ELF-1 (cell line): ENCODE measurements at regions not wholly inside any gene's neighbourhood (a gene's known extent, or its start where the extent isn't known, plus 50 kb on each side); places are given as distances from the start of the nearest gene placed in this dataset.

Source experiments
- DNase-seq: peaks from one replicate; pipeline ENCODE4 v3.0.0-alpha.2; 2016; ENCODE audit warnings: low read depth, low spot score

DNA sequence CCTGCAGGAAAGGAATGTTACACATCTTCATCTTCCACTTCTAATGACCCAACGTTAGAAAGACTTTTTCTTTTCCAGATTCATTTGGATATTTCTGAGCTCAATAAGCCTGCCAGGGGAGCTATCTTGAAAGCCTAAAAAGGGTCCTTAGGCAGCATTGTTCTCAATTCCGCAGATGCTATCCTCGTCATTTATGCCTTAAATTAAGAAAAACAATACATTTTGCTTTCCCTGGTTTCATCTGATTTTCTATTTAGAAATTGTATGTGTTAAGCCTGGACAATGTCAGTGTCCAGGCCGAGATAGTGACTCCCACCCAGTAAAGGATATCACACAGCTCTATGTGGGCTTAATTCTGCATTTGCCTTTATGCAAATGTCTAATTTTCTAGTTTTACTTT lies 721.3 kb downstream of the DIAPH3 start:
- no peak for DNase-seq

DNA sequence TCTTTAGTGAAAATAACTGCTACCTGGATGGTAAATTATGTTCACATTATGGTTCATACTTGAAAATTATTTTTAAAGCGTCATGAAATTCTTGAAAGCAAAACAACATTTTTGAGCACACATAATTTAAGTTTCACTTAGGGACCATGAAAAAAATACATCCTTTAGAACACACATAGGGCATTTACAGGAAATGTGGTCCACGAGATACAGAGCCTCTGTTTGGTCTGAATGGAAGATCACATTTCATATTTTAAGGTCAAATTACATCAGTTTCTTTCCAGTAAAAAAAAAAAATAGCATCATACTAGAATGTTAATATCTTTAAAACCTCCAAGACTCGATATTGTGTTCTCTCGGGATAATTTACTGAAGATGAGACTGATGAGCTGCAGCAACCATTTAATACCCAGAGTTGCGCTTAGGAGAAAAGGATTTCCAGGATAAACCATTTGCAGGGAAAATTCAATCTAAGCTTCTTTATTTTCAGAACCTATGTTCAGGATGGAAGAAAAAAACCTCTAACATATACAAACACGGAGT lies 720.7 kb downstream of the DIAPH3 start:
- DNase-seq, result no peak

DNA sequence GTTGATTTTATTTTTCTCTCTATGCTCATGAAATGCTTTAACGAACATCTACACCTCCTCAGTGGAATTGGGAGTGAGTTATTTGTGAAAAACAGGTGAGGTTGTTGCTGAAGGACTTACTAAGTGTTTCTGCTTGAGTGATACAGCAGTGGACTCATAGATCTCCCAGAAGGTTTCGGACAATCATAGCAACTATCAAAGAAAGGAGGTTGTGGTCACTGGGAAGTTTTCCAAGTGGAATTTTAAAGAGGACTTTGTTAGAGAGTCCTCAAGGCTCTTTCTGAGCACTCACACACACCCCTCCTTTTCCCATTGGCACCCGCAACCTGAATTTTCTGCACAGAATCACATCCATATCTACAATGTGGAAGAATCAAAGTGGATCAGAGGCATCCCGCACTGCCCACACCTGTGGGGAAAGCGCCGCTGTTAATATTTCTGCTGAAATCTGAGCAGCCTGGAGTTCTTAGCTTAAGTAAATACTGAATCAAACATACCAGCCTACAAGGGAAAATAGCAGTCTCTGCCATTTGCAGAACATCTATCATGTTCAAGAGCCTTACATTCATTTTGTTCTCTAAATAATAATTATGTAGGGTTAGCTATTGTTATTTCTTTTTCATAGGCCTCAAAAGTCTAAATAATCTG lies 719.4 kb downstream of the DIAPH3 start:
- DNase-seq, result no peak

DNA sequence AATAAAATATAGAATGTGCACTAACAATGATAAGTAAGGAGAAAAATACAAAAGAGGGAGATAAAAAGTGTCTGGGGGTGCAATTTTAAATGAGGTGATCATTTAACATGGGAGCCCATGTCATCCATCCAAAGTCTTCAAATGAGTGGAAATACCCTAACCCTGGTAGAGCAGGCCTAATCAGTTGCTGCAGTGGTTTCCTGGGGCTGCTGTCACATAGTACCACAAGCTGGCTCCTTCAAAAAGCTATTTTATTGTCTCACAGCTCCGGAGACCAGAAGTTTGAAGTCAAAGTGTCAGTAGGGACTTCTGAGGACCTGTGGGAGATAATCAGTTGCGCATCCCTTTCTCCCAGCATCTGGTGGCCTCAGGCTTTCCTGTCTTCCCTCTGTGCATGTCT lies 717.9 kb downstream of the DIAPH3 start:
- no peak for DNase-seq

DNA sequence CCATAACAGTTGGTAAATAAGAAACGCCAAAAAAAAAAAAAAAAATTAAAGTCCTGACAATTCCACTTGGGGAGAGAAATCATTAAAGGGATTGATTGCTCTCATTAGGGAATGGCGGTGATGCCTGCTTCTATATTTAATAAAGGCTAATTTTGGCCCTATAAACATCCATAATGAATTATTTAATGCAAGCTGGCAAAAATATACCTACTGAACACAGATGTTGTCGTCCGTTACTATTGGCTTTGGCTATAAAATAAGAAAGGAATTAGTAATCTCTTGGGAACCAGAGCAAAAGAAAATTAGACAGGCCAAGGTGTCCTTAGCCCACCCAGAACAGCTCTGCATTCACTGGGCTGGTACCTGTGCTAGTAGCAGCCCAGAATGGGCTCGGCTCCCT lies 717.3 kb downstream of the DIAPH3 start:
- DNase-seq, result no peak

DNA sequence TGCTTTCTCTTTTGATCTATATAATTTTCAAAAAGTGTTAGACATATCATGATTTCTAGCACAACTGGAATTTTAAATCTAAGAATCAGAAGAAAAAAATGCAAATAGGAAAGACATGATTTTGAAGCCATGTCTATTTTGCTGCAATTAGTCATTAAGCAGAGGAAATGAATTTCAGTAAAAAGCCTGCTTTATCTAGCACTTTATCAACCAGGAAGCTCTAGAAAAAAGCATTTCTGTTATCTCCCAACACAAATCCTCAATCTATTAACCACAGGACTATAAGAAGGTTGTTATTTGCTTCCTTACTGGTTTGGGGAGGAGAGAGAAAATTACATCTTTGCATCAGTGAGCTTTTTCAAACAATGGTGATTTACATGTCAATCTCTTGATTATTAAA lies 716.7 kb downstream of the DIAPH3 start:
- no peak for DNase-seq

DNA sequence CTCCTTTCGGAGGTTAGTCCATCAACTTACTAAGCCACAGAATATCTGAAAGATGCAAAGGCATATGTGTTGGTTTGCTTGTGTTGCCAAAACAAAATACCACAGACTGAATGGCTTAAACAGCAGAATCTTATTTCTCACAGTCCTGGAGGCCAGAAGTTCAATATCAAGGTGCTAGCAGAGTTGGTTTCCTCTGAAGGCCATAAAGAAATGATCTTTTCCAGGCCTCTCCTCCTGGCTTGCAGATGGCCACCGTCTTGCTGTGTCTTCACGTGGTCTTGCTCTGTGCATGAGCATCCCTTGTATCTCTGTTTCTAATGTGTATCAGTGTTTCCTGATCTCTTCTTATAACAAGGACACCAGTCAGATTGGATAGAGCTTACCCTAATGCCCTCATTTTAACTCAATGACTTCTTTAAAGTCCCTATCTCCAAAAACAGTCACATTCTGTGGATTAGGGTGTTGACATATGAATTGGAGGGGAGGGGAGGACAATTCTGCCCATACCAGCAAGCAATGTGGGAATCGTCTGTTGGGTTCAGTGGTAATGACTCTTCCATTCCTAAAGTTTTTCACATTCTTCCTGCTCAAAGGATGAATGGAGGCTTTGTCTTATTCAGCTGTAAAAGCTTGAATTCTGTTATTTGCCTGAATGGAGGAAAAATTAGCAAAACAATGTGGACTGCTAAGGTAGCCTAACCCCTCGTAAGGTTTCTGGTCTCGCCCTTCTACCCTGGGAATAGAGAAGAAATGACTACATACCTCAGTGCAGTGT lies 715.7 kb downstream of the DIAPH3 start:
- DNase-seq, result peak; percentile 85

DNA sequence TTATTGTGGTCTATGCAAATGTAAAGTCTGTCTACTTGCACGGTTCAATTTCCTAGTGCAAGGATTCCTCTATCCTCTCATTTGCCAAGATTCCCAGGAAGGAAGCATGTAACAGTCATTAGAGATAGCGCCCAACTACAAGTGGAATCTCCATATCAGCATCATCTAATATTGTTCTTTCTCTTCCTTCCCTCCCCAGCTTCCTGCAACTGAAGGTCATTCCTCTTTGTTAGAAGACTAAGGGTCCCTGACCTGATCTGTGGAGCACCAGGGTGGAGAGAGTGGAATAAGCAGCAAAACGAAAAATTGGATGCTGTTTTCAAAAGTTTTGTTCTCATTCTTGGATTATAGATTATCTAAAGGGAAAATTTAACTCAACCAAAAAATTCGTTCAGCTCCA lies 714.0 kb downstream of the DIAPH3 start:
- no peak for DNase-seq

DNA sequence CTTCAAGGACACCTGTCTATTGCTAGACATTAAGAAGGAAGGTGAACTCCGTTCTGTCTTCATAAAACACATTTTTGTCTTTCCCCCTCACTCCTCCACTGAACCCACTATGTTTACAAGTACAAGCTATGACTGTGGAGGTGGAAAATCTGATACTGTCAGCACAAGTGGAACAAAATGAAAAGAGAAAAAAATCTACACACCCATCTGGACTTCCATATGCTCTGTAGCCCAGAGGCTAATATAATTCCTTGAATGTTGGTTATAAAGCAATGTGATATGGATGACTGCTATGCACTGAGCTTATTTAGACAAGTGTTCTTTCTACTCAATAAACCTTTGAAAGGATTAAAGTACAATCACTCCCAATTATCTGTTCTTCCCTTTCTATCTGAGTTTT lies 713.5 kb downstream of the DIAPH3 start:
- DNase-seq, result no peak

DNA sequence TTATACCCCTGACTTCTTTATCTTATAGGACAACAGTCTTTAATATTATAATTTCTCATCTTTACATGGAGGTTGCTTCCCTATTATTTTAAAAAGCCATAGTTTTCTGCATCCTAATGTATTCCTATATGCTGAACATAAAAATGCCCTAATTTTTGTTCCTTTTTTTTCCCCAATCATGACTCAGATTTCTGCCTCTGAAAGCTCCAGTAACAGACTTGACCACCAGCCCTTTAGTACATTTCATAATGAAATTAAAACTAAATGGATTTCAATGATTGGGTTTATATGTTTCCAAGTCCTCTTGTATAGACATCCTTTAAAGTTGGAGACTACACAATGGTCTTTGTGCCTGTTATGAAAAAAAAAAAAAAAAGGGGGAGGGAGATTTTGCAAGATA lies 712.5 kb downstream of the DIAPH3 start:
- DNase-seq, result no peak

DNA sequence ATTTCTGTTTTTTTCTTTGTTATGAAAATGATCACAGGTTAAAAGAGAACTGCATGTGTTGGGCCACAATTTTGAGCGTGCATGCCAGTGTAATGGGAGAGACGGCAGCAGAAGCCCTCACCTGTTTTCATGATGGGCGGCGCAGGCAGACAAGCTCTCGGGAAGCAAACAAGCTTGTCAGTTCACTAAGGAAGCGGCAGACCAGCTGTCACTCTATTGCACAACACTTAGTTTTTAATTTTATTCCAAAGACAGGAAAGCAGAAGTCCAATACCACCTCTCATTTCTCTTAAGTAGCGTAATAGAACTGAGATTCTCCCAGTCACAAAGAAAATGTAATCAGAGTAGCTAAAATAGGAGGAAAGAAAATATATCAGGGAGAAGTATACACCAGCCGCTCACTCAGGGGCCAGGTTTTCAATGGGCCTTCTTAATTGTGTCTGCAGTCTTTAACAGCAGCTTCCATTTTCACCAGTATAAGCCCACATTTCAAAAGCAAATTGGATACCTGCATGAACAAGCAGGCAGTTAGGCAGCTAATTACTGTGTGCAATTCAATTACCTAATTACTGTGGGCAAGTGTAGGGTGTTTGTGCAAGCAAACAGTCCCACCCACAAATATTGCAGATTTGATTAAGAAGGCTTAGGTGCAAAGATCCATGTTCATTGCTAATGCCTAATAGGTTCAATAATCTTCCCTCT lies 711.4 kb downstream of the DIAPH3 start:
- DNase-seq, result no peak

DNA sequence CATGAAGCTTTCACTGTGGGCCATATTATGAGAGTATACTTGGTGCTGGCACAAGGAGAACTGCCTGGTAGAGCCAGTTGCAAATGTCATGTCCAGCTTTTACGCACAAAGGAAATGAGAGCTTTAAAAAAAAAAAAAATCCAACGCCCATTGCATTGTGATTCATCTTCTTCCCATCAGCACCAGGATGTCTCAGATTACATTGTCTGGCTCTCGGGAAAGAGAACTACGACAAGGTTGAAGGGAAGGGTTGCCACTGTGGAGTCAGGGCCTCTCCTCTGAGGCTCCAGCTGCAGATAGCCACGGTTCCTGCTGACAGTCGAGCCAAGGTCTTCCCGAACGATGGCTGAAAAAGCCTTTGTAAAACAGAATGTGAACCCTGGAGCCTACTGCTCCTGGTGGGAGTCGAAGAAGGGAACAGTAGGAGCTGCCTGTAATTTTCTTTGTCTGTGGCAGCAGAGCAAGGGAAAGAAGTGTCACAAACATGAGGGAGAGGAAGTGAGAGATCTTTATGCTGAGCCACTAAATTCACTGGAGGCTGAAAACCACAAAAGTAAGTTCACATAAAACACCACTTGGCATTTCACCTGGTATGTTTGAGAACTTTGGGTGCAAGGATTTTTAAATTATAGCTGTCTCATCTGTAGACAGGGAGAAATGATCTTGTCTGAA lies 704.7 kb downstream of the DIAPH3 start:
- peak; percentile 53 for DNase-seq

DNA sequence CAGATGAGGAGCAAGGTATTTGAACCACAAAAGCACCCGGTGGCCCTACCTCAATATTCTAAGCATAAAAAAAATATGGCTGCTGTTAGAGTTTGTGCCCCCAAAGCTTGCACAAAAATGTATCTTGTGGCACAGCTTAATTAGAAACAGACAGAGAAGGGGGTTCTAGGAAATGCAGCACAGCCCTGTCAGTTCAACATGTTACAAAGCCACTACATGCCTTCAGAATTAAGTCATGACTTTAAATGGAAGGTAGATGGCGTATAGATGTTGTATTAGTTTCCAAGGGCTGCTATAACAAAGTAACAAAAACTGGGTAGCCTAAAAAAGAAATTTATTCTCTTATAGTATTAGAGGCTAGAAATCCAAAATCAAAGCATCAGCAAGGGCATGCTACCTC lies 703.8 kb downstream of the DIAPH3 start:
- no peak for DNase-seq

DNA sequence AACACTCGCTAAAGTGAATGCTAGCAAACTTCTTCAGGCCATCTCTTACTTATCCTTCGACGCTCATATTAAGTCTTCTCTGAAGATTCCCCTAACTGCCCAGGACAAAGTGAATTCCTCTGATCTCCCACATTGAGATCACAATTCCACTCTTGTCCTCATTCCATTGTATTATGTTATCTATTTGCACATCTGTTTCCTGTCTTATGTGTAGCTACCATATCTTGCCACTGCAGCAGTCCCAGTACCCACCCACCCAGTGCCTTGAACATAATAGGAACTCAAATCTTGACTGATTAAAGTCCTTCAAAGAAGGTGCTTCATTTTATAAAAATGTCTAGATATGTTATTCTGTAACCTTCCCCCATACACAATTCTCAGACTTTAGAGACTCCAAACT lies 702.3 kb downstream of the DIAPH3 start:
- no peak for DNase-seq

DNA sequence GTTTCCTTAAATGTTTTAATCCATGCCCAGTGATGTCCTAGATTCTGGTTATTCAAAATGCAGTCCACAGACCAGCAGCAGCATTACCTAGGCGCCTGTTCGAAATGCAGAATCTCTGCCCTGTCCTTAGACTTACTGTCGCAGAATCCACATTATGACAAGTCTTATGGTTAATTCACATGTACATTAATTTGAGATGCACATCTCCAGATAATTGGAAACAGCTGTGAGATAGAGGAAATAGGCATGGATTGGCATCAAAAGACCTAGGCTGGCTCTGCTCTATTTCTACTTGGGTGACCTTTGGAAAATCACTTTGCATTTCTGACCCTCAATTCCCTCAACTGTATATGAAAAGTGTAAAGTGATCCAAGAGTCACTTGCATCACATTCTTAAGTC lies 700.7 kb downstream of the DIAPH3 start:
- DNase-seq, result no peak

DNA sequence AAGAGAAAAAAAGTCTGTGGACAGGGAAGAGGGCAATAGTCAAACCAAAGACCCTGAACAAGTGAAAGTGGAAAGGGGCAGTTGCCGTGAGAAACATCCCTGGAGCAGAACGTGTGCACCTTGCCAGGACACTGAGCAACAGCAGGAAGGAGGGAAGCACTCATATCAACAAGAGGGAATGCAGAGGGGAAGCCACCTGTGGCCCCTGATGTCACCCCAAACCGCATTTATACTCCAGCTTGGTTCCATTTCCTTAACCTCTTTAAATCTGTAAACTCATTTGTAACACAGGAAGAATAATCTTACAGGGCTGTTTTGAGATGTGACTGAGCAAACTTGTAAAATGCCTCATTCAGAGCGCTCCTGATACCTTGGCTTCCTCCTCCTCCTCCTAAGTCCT lies 698.8 kb downstream of the DIAPH3 start:
- DNase-seq, result no peak

DNA sequence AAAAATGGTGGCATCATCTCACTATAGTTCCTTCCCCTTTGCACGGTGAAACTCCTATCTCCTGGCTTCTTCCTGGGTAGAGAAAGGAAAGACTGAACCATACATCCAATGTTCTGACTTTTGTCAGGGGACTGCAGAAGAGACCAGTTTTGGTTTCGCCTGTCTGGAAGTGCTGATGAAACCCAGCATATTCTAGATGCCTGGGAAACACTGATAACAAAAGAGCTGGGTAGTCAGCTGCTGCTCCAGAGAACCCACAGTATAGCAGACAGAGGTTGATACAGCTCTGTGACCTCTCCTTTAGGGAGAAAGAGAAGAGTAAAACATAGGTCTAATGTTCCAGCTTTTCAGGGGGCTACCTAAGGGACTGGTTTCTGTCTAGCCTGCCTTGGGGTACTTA lies 695.3 kb downstream of the DIAPH3 start:
- DNase-seq, result peak; percentile 32

DNA sequence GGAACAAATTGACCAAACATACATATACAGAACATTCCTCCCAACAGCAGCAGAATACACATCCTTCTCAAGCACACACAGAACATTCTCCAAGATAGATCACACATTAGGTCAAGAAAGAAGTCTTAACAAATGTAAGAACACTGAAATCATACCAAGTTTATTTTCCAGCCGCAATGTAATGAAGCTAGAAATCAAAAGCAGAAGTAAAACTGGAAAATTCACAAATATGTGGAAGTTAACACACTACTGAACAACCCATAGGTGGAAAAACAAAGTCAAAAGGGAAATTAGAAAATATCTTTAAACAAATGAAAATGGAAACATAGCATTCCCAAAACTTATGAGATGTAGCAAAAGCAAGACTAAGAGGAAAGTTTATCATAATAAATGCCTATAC lies 692.6 kb downstream of the DIAPH3 start:
- no peak for DNase-seq

DNA sequence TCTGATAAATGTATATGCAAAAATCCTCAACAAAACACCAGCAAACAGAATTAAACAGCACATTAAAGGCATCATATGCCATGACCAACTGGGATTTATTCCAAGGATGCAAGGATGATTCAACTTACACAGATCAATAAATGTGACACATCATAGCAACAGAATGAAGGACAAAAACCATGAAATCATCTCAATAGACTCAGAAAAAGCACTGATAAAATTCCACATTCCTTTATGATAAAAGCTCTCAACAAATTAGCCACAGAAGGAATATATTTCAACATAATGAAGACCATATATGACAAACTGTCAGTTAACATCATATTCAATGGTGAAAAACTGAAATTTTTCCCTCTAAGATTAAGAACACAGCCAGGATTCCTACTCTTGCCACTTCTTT lies 691.6 kb downstream of the DIAPH3 start:
- no peak for DNase-seq

DNA sequence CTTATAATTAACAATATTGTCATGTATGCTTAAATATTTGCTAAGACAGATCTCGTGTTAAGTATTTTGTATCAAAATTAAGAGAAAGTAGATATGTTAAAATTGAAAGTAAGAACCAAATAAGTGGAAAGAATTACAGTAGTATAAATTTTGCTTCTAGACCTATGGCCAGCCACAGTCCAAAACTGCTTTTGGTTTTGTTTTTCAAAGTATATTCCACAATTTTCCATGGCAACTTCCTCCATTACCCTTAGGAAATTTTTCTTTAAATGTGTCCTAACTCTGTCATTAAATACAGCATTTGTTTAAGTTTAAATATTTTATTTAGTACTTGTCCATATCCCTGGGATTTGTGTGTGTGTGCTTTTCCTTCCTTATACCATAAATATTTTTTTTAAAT lies 689.0 kb downstream of the DIAPH3 start:
- DNase-seq, result no peak

DNA sequence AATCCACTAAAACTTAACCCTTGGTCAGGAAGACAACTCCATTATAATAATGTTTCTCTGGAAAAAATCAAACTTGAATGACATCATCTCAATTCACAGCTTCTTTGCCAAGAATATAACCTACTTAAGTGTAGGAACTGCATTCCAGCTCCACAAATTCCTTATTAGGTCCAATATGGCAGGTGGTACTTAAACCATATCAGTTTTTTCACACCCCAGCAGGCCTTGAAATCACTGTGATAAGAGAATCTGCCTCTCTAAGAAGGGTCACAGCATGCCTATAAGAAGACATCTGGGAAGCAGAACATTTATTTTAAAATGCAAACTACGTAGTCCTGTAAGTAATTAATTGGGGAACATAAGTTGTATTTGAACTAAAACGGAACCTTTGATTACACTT lies 687.8 kb downstream of the DIAPH3 start:
- DNase-seq, result no peak

DNA sequence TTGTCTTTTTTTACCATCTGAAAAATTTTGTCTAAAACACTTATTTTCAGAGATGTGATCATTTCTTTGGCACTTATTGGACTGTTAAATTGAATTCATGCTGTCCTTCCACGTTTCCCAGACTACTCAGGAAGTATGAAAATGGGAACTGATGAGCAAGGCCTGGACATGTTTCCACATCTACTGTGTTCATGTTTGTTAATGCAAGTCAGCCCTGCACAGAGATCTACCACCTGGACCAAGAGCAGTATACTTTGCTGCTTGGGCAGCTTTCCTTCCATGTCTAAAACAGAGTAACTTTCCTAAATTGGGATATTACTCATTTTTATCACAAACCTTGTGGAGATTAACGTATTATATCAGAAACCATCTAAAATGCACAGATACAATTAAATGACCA lies 687.4 kb downstream of the DIAPH3 start:
- DNase-seq, result no peak
